Esophagus muscularis mucosa (tissue), 4 donors: ENCODE measurements at regions not wholly inside any gene's neighbourhood (a gene's known extent, or its start where the extent isn't known, plus 50 kb on each side); places are given as distances from the start of the nearest gene placed in this dataset.

Source experiments
- DNase-seq: peaks from one replicate; pipeline ENCODE4 v3.0.0-alpha.2; 2017; ENCODE audit errors: extremely low spot score
- H3K27ac ChIP-seq, 4 donors: fragments of 200-600 bp; sonication (generic); replicated peaks in 1 of 4; 1 replicate in 3 of 4; 2 replicates in 1 of 4; pipeline ENCODE4 v1.5.1; 2016 to 2019; ENCODE audit warnings: mild to moderate bottlenecking in 1 of 4
- H3K27me3 ChIP-seq, 4 donors: fragments of 200-600 bp; sonication (generic); one replicate each; pipeline versions ENCODE4 v1.5.1 to v1.6.0; 2016 to 2019
- H3K36me3 ChIP-seq, 4 donors: fragments of 200-600 bp; sonication (generic); one replicate each; pipeline ENCODE4 v1.5.1; 2016 to 2019
- H3K4me1 ChIP-seq, 4 donors: fragments of 200-600 bp; sonication (generic); one replicate each; pipeline ENCODE4 v1.5.1; 2016 to 2019
- H3K4me3 ChIP-seq, 4 donors: fragments of 200-600 bp; sonication (generic); 1 replicate in 2 of 4; 2 replicates in 2 of 4; pipeline ENCODE4 v1.5.1; 2016 to 2019; ENCODE audit warnings: mild to moderate bottlenecking in 4 of 4, moderate library complexity in 1 of 4
- H3K9me3 ChIP-seq, 4 donors: fragments of 200-600 bp; sonication (generic); 1 replicate in 3 of 4; 2 replicates in 1 of 4; pipeline ENCODE4 v1.5.1; 2016 to 2019
- EP300 ChIP-seq: sonication (generic); formaldehyde crosslinking; IDR thresholded peaks from one replicate; pipeline ENCODE4 v1.6.1; 2017; ENCODE audit warnings: antibody characterized with exemption
- POLR2A ChIP-seq: fragments of 450-650 bp; IDR thresholded peaks from one replicate; pipeline ENCODE4 v1.6.1; 2017; ENCODE audit warnings: antibody characterized with exemption, moderate library complexity, mild to moderate bottlenecking, low read depth
- POLR2AphosphoS5 ChIP-seq, 2 donors: sonication (generic); formaldehyde crosslinking; IDR thresholded peaks; one replicate each; pipeline ENCODE4 v1.6.1; 2017; ENCODE audit warnings: antibody characterized with exemption in 2 of 2
- WGBS: methylation state at CpG from one replicate; pipeline ENCODE4 v1.1.5; 2018; 5-methylcytosine and 5-hydroxymethylcytosine counted together
- intact Hi-C: fragments of 100-400 bp; cut with DNase I; formaldehyde crosslinking; loops from one replicate; pipeline ENCODE4 v1.15.1; 2023
- TF ChIP-seq, protein P1 (sequence below), 3 experiments: fragments of 200-600 bp in 2 of 3; fragments of 450-650 bp in 1 of 3; sonication (generic) in 2 of 3; IDR thresholded peaks; one replicate each; pipeline ENCODE4 v1.5.1; 2017 to 2019; ENCODE audit warnings: antibody characterized with exemption in 3 of 3, mild to moderate bottlenecking in 2 of 3, moderate library complexity in 1 of 3

DNA sequence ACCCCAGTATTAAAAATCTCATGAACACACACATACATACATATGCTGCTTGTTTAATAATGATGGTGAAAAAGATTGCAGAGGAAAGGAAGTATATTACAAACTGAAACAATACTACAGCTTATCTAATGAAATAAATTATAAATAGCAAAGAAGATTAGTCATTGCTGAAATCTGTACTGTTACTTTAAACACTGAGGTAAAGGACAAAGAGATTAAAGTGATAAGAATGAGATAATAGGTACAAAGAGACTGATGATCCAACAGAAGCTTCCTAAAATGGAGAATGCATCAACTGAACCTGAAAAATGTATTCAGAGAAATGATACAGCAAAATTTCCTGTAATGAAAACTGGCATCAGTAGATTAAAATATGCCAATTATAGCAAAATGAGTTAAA is 91.5 kb upstream of the KCND2 start:
- intact Hi-C loops, result loop anchor here (10.0 kb wide), 1 partner anchor 57 kb away; no protein-coding TSS in a partner anchor
- Histone ChIP-seq H3K27me3 (no peaks in the 10 kb centered on the region), H3K4me3 (no peak overlapping the region), H3K27ac (no peak overlapping the region), H3K36me3 (no peaks in the 10 kb centered on the region), H3K9me3 (no peaks in the 10 kb centered on the region), H3K4me1 (peaks cover 0 to 16% (median 5%) of the 10 kb centered on the region in 4 donors)
- DNase-seq, result no peak
- TF ChIP-seq, protein P1, sequence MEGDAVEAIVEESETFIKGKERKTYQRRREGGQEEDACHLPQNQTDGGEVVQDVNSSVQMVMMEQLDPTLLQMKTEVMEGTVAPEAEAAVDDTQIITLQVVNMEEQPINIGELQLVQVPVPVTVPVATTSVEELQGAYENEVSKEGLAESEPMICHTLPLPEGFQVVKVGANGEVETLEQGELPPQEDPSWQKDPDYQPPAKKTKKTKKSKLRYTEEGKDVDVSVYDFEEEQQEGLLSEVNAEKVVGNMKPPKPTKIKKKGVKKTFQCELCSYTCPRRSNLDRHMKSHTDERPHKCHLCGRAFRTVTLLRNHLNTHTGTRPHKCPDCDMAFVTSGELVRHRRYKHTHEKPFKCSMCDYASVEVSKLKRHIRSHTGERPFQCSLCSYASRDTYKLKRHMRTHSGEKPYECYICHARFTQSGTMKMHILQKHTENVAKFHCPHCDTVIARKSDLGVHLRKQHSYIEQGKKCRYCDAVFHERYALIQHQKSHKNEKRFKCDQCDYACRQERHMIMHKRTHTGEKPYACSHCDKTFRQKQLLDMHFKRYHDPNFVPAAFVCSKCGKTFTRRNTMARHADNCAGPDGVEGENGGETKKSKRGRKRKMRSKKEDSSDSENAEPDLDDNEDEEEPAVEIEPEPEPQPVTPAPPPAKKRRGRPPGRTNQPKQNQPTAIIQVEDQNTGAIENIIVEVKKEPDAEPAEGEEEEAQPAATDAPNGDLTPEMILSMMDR (IDR thresholded peaks at IDR 0.05), result no peak
- no peak for TF ChIP-seq POLR2A
- no peak for TF ChIP-seq POLR2AphosphoS5 (IDR thresholded peaks at IDR 0.05)
- TF ChIP-seq EP300, result no peak

DNA sequence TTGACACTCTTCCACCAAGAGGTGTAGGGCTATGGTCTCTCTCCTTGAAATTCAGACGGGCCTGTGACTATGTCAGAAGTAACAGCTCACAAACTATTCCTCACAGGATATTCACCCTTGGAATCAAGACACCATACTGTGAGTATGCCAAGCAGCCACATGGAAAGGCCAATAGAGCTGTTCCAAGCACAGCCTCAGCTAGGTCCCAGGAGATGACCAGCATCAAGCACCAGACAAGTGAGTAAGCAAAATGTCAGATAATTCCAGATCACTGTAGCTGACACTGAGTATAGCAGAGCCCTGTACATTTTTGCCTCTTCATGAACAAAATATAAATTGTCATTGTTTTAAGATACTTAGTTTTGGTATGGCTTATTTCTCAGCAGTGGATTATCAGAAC is 88.1 kb upstream of the KCND2 start:
- H3K9me3 ChIP-seq, result no peaks in the 10 kb centered on the region
- peaks cover 0 to 16% (median 5%) of the 10 kb centered on the region in 4 donors for H3K4me1 ChIP-seq
- TF ChIP-seq POLR2AphosphoS5 (IDR thresholded peaks at IDR 0.05) (no peak), POLR2A (no peak), EP300 (no peak)
- TF ChIP-seq, protein P1 (IDR thresholded peaks at IDR 0.05), result no peak
- no peaks in the 10 kb centered on the region for H3K27me3 ChIP-seq
- intact Hi-C loops, result loop anchor here (10.0 kb wide), 1 partner anchor 60 kb away; no protein-coding TSS in a partner anchor
- no peak for DNase-seq
- no peak overlapping the region for H3K27ac ChIP-seq
- 67% methylated on average over 1 of the region's 1 CpG for WGBS
- H3K36me3 ChIP-seq, result no peaks in the 10 kb centered on the region
- H3K4me3 ChIP-seq, result no peak overlapping the region

DNA sequence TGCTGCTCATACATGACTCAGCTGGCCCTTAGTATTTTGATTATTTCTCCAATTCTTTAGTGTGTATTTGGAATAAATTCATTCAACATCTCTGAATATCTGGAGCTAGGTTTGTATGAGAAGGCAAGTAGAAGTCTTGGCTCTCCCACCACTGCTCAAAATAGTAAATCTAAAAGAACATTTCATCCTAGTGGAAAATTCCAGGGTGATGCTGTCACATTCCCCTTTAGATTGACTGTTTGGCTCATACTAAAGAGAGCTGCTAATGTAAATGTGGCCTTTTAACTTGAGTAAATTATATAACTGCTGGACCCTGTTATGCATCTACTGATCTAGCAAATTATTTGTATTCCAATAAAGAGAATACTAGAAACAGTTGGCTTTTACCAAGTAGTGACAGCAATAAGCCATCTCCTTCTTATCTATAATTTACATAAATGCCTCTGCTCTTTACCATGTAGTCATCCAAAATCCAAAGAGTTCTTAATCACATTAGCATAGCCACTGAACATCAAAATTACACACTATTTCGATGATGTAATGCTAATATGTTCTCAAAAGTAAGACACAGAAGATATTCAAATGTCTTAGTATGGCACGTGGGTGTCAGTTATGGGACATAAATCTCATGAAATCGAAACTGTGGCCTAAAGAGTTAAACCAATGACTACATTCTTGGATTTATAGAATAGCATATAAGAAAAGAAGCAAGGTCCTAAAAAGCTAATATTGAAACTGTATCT is 86.9 kb upstream of the KCND2 start:
- Histone ChIP-seq H3K27ac (no peak overlapping the region), H3K4me1 (peaks cover 0 to 16% (median 5%) of the 10 kb centered on the region in 4 donors), H3K27me3 (no peaks in the 10 kb centered on the region), H3K4me3 (no peak overlapping the region), H3K9me3 (no peaks in the 10 kb centered on the region), H3K36me3 (no peaks in the 10 kb centered on the region)
- intact Hi-C loops, result loop anchor here (10.0 kb wide), 1 partner anchor 61 kb away; no protein-coding TSS in a partner anchor
- 83% methylated on average over 3 of the region's 3 CpGs for WGBS
- DNase-seq, result no peak
- TF ChIP-seq POLR2AphosphoS5 (IDR thresholded peaks at IDR 0.05) (no peak), POLR2A (no peak), EP300 (no peak)

DNA sequence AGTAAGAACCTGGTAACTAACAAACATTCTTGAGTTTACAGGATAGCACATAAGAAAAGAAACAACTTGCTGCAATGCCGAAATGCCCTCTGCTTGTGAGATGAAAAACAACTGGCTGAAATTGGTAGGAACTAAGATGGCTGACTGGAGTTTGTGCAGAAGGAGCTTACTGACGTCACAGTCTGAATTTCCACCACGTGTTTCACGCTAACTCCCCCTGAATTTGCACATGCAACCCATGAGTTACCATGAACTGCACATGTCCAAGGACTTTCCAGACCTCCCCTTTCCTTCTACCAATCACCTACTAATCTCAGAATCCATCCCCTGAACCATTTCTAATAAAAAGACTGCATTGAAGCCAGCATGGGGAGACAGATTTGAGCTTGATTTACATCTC is 86.3 kb upstream of the KCND2 start:
- H3K36me3 ChIP-seq, result no peaks in the 10 kb centered on the region
- DNase-seq, result no peak
- WGBS, result 85% methylated on average over 4 of the region's 4 CpGs
- H3K4me1 ChIP-seq, result peaks cover 0 to 16% (median 5%) of the 10 kb centered on the region in 4 donors
- H3K4me3 ChIP-seq, result no peak overlapping the region
- H3K27me3 ChIP-seq, result no peaks in the 10 kb centered on the region
- intact Hi-C loops, result loop anchor here (10.0 kb wide), 1 partner anchor 62 kb away; no protein-coding TSS in a partner anchor
- no peak for TF ChIP-seq POLR2A
- no peak for TF ChIP-seq POLR2AphosphoS5 (IDR thresholded peaks at IDR 0.05)
- TF ChIP-seq, protein P1 (IDR thresholded peaks at IDR 0.05), result no peak
- no peak for TF ChIP-seq EP300
- H3K9me3 ChIP-seq, result no peaks in the 10 kb centered on the region
- H3K27ac ChIP-seq, result no peak overlapping the region

DNA sequence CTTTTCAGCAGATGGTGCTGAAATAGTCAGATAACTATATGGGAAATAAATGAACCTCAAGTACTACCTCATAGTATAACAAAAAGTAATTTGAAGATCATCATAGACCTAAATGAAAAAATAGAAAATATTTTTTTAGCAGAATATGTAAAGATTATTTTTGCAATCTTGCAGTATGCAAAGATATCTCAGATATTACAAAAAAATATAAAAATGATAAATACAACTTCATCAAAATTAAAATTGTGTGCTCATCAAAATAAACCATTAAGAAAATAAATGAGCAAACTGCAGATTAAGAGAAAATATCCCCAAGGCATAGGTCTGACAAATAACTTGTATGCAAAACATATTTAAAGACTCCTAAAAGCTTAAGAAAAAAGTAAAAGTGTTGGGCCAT is 83.4 kb upstream of the KCND2 start:
- Histone ChIP-seq H3K9me3 (no peaks in the 10 kb centered on the region), H3K4me1 (peaks cover 0 to 16% (median 5%) of the 10 kb centered on the region in 4 donors), H3K4me3 (no peak overlapping the region), H3K27ac (no peak overlapping the region), H3K36me3 (no peaks in the 10 kb centered on the region), H3K27me3 (no peaks in the 10 kb centered on the region)
- DNase-seq, result no peak
- intact Hi-C loops, result loop anchor here (10.0 kb wide), 1 partner anchor 65 kb away; no protein-coding TSS in a partner anchor
- TF ChIP-seq, protein P1 (IDR thresholded peaks at IDR 0.05), result no peak
- TF ChIP-seq POLR2AphosphoS5 (IDR thresholded peaks at IDR 0.05) (no peak), POLR2A (no peak), EP300 (no peak)
